ENCODE measurements at regions not wholly inside any gene's neighbourhood (a gene's known extent, or its start where the extent isn't known, plus 50 kb on each side); places are given as distances from the start of the nearest gene placed in this dataset.

- no peak for DNase-seq
These were observed 121.4 kb upstream of the DST start for GRCh38 chr6:56764081-56764566.

GRCh38 chr6:56761651-56762050, 119.0 kb upstream of the DST start:
- no peak for DNase-seq

GRCh38 chr6:56760842-56761241, 118.2 kb upstream of the DST start:
- DNase-seq, result no peak

GRCh38 chr6:56759521-56759920, 116.8 kb upstream of the DST start:
- no peak for DNase-seq

DNA sequence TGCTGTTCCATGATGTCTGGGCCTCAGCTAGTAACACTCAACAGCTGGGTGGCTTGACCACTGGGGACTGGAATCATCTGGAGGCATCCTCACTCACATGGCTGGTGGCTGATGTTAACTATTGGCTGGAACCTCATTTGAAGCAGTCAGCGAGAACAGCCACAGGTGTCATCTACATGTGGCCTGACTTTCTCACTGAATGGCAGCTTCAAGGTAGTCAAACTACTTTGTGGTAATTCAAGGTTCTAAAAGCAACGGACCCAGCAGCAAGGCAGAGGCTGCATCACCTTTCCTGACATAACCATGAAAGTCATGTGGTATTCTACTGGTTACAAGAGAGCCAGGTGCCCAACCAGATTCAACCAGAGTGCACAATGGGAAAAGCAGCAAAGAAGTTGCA, 115.9 kb upstream of the DST start:
- DNase-seq, result no peak

GRCh38 chr6:56758120-56758519, 115.4 kb upstream of the DST start:
- DNase-seq, result no peak

GRCh38 chr6:56757588-56757984, 114.9 kb upstream of the DST start:
- no peak for DNase-seq

DNA sequence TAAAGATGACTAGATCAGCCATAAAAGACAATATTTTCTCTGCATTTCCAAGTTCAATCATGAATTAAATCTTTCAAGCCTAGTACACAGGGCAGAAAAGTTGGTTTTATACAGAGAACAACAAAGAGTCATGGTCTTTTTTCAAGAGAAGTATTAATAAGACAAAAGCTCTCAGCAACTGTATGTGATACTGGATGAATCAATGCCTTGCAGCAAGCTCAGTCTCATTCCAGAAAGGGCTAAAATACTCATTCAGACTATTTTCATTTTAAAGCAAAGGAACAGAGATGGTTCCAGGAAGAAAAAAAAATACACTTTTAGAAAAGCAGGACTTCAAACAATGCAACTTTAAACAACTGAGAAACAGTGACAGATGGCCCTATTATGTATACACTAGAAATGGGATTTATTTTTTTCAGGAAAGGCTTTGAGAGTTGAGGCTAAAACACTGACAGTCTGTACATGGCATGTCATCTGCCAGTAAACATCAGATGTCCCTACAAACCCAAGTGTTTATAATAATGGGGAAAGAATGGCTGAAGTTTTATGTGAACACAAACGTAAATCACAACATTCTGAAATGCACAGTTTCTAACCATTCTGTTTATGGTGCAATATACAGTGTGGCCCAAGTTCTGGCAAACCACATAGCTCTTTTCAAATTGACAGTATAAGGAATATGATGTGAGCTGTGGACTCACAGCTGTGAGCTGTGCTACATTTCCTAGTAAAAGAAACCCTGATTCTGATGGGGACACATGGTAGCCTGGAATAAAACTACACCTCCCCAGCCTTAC, 114.3 kb upstream of the DST start:
- DNase-seq, result no peak

DNA sequence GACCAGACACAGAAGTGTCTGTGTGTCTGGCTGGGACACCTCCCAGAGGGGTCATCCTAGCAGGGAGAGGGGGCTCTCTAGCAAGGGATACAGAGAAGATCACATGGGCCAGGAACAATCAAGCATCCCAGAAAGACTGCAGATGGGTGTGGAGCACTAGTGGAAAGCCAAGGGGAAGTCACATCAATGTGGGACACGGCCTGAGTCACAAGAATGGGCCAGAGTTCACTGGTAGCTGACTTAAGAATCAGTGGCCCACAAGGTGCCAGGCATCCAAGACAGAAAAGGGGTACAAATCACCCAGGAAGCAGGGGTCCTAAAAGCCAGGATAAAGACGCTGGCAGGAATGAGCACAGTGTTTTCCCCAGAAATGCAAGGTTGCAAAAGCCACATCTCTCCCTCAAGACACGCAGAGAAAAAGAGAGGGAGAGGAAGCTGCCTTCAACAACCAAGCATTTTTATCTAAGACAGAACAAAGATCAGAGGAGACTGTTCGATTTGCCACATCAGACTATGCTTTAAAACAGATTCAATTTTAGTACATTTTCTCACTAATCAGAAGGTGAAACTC, 113.6 kb upstream of the DST start:
- no peak for DNase-seq

DNA sequence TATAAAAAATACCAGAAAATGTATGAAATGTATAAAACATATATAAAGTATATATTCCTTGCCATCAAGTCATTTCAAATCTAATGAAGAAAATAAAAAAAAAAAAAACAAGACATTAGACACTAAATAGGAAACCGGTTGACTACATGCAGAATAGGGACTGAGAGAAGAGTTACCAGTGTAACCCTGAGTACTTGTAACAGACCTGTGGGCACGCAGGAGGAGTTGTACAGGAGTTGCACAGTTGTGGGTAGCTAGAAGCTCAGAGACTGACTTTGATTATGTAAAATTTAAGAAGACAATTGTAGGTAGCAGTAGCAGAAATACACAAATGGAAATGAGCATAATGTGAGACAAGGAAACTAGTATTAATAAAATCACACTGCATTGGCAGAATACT, 112.4 kb upstream of the DST start:
- DNase-seq, result no peak

DNA sequence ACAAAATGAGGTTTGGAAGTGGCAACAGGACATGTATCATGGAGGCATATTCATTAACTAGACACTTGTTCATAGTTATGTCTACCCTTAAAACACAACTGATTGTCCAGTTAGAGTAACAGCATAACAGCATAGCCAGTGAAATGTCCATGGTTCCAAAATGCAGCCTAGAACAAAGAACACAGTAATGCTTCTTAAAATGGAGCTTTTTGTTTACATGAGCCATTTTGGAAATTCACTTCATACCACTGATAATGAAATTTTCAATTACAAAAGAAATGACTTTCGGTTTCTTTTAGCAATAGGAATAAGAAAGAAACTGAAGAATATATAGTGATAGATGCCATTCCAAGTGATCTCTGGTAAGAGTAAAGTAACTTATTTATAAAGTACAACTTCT, 111.1 kb upstream of the DST start:
- no peak for DNase-seq

DNA sequence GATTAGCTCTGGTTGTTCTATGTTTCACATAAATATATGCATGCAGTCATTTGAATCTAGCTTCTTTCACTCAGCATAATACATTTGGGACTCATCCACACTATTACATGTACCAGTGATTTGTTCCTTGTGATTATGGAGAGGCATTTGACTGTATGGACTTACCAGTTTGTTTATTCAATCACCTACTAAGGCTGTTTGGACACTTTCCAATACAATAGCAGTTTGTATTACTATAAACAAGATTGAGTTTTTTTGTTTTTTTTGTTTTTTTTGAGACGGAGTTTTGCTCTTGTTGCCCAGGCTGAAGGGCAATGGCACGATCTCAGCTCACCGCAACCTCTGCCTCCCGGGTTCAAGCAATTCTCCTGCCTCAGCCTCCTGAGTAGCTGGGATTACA, 109.8 kb upstream of the DST start:
- DNase-seq, result no peak

GRCh38 chr6:56752009-56752408, 109.3 kb upstream of the DST start:
- DNase-seq, result no peak

DNA sequence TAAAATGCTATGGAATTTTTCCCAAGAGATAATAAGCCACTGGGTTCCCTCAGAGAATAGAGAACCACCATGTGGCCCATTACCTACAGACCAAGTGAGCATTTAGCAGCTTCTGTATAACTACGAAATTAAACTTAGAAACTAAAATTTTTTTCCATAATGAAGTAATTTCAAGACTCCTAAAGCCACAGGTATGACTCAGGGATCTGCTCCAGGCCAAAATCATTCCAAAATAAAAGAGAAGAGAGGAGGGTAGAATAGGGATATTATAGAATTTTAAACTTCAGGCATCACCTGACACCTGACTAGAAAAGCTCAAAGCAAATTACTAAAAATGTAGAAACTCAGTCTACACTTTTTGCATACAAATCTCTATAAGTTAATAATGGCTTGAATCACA, 108.9 kb upstream of the DST start:
- no peak for DNase-seq

DNA sequence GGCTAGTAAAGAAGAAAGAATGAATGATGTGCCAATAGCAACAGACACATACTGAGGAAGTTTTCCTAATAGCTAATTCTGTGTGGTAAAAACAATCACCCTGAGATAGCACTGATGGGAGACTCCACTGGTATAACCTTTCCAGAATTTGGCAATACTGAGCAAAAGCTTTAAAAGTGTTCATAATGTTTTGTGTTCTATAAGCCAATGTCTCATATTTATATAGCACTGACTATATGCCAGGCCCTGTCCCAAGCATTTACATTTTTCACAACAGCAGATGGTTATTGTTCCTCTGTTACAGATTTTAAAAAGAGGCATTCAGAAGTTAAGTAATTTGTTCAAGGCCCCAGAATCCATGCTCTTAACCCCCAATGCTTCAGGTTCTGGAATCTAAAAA, 108.0 kb upstream of the DST start:
- no peak for DNase-seq

GRCh38 chr6:56749632-56750151, 107.0 kb upstream of the DST start:
- DNase-seq, result no peak

DNA sequence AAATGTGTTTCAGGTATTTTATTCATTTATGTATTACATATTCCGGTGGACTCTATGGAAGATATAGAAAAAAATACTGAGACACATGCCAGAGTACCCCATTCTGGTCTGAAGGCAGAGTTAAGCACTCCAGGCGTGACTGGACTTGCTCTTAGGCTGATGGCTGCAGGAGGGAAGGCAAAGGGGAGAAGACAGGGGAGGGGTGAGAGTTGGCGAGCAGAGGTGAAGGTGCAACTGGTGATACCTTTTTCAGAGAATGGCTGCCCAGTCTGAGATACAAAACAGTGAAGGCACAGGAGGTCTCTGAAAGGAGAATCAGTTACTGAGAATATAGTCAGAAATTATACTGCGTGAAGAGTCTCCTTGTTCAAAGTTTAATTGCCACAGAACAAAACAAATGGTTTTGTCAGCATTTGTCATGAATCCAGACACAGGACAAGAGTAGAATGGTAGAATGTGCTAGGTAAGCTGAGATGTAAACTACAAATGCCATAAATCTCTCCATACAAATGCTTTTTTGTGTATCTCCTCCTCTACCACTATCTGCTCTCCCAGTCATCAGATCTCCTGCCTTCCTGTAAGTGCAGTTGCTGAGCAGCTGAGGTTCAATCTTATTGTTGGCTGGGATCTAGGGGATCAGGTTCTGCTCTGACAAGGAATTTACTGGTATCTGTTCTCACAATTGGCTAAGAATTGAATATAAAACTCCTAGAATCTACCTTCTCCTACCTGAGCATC, 104.2 kb upstream of the DST start:
- DNase-seq, result no peak

DNA sequence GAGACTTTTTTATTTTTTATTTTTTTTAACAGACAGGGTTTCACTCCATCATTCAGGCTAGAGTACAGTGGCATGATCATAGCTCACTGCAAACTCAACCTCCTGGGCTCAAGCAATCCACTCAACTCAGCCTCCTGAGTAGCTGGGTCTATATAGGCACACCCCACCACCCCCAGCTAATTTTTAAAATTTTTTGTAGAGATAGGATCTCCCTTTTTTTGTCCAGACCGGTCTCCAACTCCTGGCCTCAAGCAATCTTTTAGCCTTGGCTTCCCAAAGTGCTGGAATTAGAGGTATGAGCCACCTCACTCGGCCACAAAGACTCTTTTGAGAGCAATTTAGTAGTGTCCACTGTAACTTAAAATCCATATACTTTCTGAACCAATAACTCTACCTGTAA, 103.3 kb upstream of the DST start:
- no peak for DNase-seq

DNA sequence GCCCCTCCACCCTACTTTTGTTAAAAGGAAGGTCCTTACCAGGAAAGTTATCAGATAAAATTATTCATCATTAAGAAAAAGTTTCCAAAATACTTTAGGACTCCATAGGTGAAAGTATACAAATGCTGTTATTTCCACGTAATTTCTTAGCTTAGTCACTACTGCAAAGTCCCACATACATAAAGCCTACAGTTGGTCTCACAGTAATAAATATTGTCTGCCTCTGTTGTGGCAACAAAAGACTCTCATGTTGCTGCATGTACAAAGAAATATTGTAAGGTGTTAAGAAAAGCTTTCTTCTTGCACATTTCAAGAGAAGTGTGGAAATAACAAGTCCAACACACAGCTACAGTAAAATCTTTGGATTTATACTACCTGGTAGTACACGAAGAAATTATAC, 102.4 kb upstream of the DST start:
- no peak for DNase-seq

GRCh38 chr6:56744528-56744927, 101.8 kb upstream of the DST start:
- no peak for DNase-seq

- DNase-seq, result no peak
These were observed 99.6 kb upstream of the DST start for GRCh38 chr6:56742122-56742791.

GRCh38 chr6:56741472-56741871, 98.8 kb upstream of the DST start:
- DNase-seq, result no peak

Measured in NCI-H2029 treated with DMSO at 0.1 percent for 48 hours (cell line).